ENCODE measurements at regions not wholly inside any gene's neighbourhood (a gene's known extent, or its start where the extent isn't known, plus 50 kb on each side); places are given as distances from the start of the nearest gene placed in this dataset.
A peak's percentile ranks its signal among the peaks of the same experiment; 100 is the strongest.
"Not testable (repeated sequence)": the region's sequence is repeated elsewhere in the genome, so short reads cannot be mapped to it uniquely, and the experiment has no call there.

DNA sequence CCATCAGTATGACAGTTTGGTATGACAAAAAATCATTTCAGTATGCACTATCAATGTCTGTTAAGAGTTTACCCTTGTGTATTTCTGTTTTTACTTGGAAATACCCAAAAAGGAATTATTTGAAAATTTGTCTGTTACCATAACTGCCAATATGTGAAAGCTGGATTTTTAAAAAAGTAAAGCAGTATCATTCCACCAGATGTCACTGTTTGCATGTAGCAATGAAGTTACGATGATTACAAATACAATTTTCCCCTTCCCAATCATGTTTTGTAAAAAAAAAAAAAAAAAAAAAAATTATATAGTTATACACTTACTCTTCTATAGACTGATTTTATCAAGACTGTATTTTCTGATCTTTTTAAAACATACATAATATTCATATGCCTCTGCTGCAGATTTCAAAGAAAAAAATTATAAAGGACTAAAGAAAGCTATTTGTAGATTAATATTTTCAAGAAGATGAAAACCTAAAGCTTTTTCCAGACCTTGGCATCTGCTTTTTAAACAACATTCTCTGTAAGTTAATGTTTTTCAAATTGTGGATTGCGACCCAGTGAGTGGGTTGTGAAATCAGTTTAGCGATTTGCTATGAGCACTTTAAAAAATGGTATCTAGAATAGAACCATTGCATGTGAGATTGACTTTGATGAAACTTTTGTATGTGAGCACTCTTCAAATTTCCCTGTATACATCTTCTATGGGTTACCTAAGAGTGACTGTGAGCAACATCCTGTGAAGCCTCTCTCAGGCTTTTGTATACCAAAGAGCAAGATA, 114.2 kb downstream of the TTC6 start:
- H3K27me3 ChIP-seq = no peaks in the 10 kb centered on the region
- no peak overlapping the region for H3K4me3 ChIP-seq
- H3K4me1 ChIP-seq = no peaks in the 10 kb centered on the region
- ATAC-seq (no peak), DNase-seq (no peak)
- H3K36me3 ChIP-seq = no peaks in the 10 kb centered on the region
- no peak overlapping the region for H3K27ac ChIP-seq
- no peaks in the 10 kb centered on the region for H3K9me3 ChIP-seq
- intact Hi-C loops (cut with DNase I) = no loop called here
- TF ChIP-seq, protein P1, sequence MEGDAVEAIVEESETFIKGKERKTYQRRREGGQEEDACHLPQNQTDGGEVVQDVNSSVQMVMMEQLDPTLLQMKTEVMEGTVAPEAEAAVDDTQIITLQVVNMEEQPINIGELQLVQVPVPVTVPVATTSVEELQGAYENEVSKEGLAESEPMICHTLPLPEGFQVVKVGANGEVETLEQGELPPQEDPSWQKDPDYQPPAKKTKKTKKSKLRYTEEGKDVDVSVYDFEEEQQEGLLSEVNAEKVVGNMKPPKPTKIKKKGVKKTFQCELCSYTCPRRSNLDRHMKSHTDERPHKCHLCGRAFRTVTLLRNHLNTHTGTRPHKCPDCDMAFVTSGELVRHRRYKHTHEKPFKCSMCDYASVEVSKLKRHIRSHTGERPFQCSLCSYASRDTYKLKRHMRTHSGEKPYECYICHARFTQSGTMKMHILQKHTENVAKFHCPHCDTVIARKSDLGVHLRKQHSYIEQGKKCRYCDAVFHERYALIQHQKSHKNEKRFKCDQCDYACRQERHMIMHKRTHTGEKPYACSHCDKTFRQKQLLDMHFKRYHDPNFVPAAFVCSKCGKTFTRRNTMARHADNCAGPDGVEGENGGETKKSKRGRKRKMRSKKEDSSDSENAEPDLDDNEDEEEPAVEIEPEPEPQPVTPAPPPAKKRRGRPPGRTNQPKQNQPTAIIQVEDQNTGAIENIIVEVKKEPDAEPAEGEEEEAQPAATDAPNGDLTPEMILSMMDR (IDR thresholded peaks at IDR 0.05) = peak; percentile 34

DNA sequence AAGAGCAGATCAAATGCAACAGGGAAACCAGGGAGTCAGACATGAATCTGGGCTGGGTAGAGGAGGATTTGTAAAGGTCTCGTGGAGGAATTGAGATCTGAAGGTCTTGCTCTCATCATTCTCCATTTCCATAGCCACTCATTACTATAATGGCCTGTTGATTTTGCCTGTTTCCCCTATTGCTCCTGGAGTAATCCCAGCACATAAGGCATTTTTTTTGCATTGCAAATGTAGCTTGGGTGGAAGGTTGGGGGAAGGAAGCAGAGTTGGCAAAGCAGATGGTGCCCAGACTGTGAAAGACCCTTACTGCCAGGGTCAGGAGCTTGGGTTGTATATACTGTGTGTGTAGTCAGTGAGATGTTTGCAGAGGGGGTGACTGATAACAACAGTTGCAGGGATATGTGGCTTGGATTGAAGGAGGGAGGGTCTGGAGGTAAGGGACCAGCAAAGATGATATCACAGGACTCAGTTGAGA, 116.0 kb downstream of the TTC6 start:
- ATAC-seq (no peak), DNase-seq (no peak)
- intact Hi-C loops (cut with DNase I) = no loop called here
- Histone ChIP-seq H3K36me3 (no peaks in the 10 kb centered on the region), H3K27me3 (no peaks in the 10 kb centered on the region), H3K9me3 (no peaks in the 10 kb centered on the region), H3K4me1 (no peaks in the 10 kb centered on the region), H3K27ac (no peak overlapping the region), H3K4me3 (no peak overlapping the region)
- TF ChIP-seq, protein P1 (IDR thresholded peaks at IDR 0.05) = no peak

DNA sequence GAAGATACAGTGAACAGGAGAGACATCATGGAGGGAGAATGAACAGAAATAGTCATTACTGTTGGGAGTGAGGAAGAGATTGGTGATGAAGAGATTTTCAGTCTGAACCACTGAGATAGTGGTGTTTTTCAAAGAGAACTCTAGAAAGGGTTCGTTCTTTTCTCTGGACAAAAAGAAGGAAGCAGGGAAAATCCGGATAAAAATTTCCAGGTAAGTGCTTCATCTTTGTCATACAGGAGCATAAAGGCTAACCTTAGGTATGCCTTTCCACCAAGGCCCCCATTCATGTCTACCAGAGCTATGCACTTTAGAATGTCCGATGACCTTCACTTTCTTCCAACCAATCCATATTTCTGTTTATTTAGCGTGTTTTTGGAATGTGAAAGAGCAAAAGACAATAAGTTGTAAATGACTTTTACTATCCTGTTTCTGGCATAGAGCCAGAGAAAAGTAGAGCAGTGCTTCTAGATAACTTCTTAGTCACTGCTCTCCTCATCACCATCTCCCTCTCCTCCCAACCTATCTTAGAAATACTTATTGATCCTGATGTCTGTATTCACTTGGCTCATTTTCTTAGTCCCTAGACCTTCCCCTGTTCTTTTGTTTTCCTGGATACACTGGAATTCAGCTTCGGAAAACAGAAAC, 116.5 kb downstream of the TTC6 start:
- DNase-seq = no peak
- TF ChIP-seq, protein P1 (IDR thresholded peaks at IDR 0.05) = no peak
- Histone ChIP-seq H3K36me3 (no peaks in the 10 kb centered on the region), H3K9me3 (no peaks in the 10 kb centered on the region), H3K27ac (no peak overlapping the region), H3K4me3 (no peak overlapping the region), H3K27me3 (no peaks in the 10 kb centered on the region), H3K4me1 (no peaks in the 10 kb centered on the region)
- intact Hi-C loops (cut with DNase I) = no loop called here
- no peak for ATAC-seq

DNA sequence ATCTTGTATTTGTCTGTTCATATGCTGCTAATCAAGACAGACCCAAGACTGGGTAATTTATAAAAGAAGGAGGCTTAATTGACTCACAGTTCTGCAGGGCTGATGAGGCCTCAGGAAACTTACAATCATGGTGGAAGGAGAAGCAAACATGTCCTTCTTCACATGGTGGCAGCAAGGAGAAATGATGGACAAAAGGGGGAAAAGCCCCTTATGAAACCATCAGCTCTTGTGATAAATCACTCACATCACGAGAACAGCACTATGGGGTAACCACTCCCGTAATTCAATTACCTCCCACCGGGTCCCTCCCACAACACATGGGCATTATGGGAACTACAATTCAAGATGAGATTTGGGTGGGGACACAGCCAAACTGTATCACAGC, 117.0 kb downstream of the TTC6 start:
- H3K27me3 ChIP-seq; H3K4me1 ChIP-seq; H3K36me3 ChIP-seq; DNase-seq; ATAC-seq; H3K27ac ChIP-seq; intact Hi-C loops (cut with DNase I); H3K9me3 ChIP-seq; H3K4me3 ChIP-seq: not testable (repeated sequence)

DNA sequence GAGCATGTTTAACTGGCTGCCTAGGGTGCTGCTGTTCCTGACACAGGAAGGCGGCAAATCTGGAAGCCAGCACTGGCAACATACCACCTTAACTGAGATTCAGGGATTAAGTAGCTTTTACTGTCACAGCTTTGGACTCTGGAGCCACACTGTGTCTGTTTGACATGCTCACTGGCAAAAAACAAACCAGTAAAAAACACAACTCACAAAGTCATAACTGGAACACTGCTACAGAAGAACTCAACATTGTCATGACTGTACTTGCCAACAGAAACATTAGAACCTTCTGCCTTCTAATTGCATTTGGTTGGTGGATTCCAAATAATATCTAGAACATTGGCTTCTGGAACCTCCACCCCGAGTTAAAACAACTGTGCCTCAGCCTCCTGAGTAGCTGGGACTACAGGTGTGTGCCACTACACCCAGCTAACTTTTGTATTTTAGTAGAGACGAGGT, 117.6 kb downstream of the TTC6 start:
- no peaks in the 10 kb centered on the region for H3K9me3 ChIP-seq
- H3K4me1 ChIP-seq = no peaks in the 10 kb centered on the region
- no peak overlapping the region for H3K4me3 ChIP-seq
- ATAC-seq (no peak), DNase-seq (no peak)
- H3K36me3 ChIP-seq = no peaks in the 10 kb centered on the region
- no peak overlapping the region for H3K27ac ChIP-seq
- TF ChIP-seq, protein P1 (IDR thresholded peaks at IDR 0.05) = no peak
- H3K27me3 ChIP-seq = no peaks in the 10 kb centered on the region
- intact Hi-C loops (cut with DNase I) = no loop called here

DNA sequence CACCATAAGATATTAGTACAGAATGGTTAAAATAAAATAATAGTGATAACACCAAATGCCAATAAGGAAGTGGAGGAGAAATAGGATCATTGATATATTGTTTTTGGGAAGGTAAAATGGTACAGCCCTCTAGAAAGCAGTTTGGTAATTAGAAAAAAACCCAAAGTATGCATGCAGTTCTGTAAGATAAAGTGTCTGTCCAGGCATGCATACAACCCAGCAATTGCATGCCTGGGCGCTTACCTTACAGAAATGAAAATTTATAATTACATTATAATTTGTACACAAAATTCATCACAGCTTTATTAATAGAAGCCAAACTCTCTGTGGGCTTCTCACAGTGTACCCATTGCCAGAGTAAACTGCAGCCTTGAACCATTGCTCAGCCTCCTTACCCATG, 124.7 kb downstream of the TTC6 start:
- Histone ChIP-seq H3K9me3 (no peaks in the 10 kb centered on the region), H3K36me3 (no peaks in the 10 kb centered on the region), H3K27ac (no peak overlapping the region), H3K4me3 (no peak overlapping the region), H3K4me1 (no peaks in the 10 kb centered on the region), H3K27me3 (no peaks in the 10 kb centered on the region)
- ATAC-seq (no peak), DNase-seq (no peak)
- intact Hi-C loops (cut with DNase I) = no loop called here
- TF ChIP-seq, protein P1 (IDR thresholded peaks at IDR 0.05) = no peak

Data from upper lobe of right lung (tissue), 1 donor.